Astrocyte of the cerebellum (primary cell): ENCODE measurements at regions not wholly inside any gene's neighbourhood (a gene's known extent, or its start where the extent isn't known, plus 50 kb on each side); places are given as distances from the start of the nearest gene placed in this dataset.

Experiments used
- DNase-seq: peaks from one replicate; pipeline ENCODE4 v3.0.0-alpha.2; 2011; ENCODE audit warnings: low read depth
- H3K4me3 ChIP-seq: 2 replicates; pipeline ENCODE4 v1.5.1; 2011; ENCODE audit warnings: mild to moderate bottlenecking, low read depth, low read length, moderate library complexity
- CTCF ChIP-seq: IDR thresholded peaks from 2 replicates; pipeline ENCODE4 v1.5.1; 2012; ENCODE audit warnings: low read length, low read depth, moderate library complexity, mild to moderate bottlenecking; ENCODE audit errors: missing control alignments
- in situ Hi-C: cut with HindIII; loops from 2 replicates; pipeline ENCODE4 v1.10.0; 2017; ENCODE audit warnings: low sequenced_read_pairs

- no peak for DNase-seq
- TF ChIP-seq CTCF = no peak
- in situ Hi-C loops = no loop called here
- no peak overlapping the region for H3K4me3 ChIP-seq
These were observed 143.0 kb downstream of the NUP35 start for GRCh38 chr2:183267148-183267827.

DNA sequence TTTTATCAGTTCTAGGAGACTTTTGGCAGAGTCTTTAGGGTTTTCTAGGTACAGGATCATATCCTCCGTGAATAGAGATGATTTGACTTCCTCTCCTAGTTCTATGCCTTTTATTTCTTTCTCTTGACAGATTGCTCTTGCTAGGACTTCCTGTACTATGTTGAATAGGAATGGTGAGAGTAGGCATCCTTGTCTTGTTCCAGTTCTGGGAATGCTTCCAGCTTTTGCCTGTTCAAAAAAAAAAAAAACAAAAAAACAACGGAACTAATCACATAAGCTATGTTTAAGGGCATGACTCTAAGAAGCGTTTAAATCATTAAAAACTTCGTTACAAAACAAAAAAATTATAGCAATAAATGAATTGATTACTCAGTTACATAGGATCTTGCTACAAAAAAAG is 145.7 kb downstream of the NUP35 start:
- in situ Hi-C loops = no loop called here
- DNase-seq = peak; percentile 50
- no peak for TF ChIP-seq CTCF
- H3K4me3 ChIP-seq = no peak overlapping the region

GRCh38 chr2:183283209-183283608 is 159.0 kb downstream of the NUP35 start:
- DNase-seq = no peak
- no peak overlapping the region for H3K4me3 ChIP-seq
- in situ Hi-C loops = no loop called here
- no peak for TF ChIP-seq CTCF

DNA sequence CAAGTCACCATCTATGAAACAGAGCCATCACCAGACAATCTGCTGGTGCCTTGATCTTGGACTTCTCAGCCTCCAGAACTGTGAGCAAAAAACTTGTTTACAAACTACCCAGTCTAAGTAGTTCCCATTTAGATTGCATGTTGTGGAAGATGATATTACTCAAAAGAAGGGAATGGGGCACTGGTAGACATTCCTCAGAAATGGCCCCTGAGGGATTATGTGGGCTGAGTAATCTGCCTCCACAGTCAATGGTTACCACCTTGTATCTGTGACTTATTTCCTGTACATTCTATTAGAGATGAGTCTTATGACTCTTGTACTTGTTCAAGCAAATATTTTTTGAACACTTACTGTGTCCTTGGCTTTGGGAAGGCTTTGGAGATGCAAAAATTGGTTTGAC is 160.4 kb downstream of the NUP35 start:
- in situ Hi-C loops = no loop called here
- no peak for TF ChIP-seq CTCF

GRCh38 chr2:183291436-183291835 is 167.2 kb downstream of the NUP35 start:
- no peak overlapping the region for H3K4me3 ChIP-seq
- TF ChIP-seq CTCF = no peak
- no peak for DNase-seq
- in situ Hi-C loops = loop anchor here (5.0 kb wide), 1 partner anchor 104 kb away; no protein-coding TSS in a partner anchor

More for the DNA sequence above, 160.4 kb downstream of the NUP35 start:
- DNase-seq = peak; percentile 6
- no peak overlapping the region for H3K4me3 ChIP-seq

GRCh38 chr2:183292028-183292427 is 167.8 kb downstream of the NUP35 start:
- no peak for DNase-seq
- no peak for TF ChIP-seq CTCF
- no peak overlapping the region for H3K4me3 ChIP-seq
- in situ Hi-C loops = loop anchor here (5.0 kb wide), 1 partner anchor 105 kb away; no protein-coding TSS in a partner anchor
